ENCODE measurements at regions not wholly inside any gene's neighbourhood (a gene's known extent, or its start where the extent isn't known, plus 50 kb on each side); places are given as distances from the start of the nearest gene placed in this dataset.
A peak's percentile ranks its signal among the peaks of the same experiment; 100 is the strongest.

DNA sequence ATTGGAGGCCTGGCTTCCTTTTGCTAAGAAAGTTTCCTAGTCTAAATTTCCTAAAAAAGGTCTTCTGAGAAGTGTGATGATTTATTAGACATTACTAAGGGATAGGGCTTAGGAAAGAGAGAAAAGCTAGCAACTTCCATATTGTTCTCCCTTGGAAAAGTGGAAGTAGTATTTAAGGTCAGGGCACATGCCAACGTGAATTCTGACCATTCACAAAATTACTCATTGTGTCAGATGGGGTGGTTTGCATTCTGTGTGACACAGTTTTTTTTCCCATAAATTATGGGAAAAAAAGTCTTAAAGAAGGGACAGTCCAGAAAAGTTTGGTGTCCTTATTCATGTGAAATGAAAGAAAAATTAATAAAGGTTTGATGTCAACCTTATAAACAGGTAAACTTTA, 110.0 kb upstream of the ARRDC3 start:
- Histone ChIP-seq H2AK5ac (ENCODE audit: low read depth, low read length) (no peak overlapping the region), H2BK120ac (ENCODE audit: low read depth, low read length) (no peak overlapping the region), H3K27me3 (ENCODE audit: control insufficient read depth in 3 of 3, insufficient read depth in 3 of 3, low read depth in 1 of 3, low read length in 3 of 3) (no peaks in the 10 kb centered on the region), H3K9me3 (replicated peaks in 1 of 2; ENCODE audit: control insufficient read depth in 2 of 2, insufficient read depth in 1 of 2, low read depth in 1 of 2, low read length in 2 of 2) (no peaks in the 10 kb centered on the region), H3K4ac (ENCODE audit: low read length) (no peak overlapping the region), H3K9ac (ENCODE audit: low read depth, low read length, poor library complexity) (no peak overlapping the region), H2AFZ (ENCODE audit: low read length) (no peak overlapping the region), H3K79me1 (ENCODE audit: low read depth, low read length) (no peaks in the 10 kb centered on the region), H3K4me1 (ENCODE audit: control insufficient read depth in 2 of 2, insufficient read depth in 1 of 2, low read depth in 1 of 2, low read length in 2 of 2) (peaks cover 0 to 4% of the 10 kb centered on the region in 2 donors), H3K4me2 (ENCODE audit: insufficient read depth, low read length, poor library complexity, severe bottlenecking) (no peak overlapping the region), H2BK15ac (ENCODE audit: low read length) (no peak overlapping the region), H3K14ac (ENCODE audit: low read length) (no peak overlapping the region), H4K91ac (ENCODE audit: low read depth, low read length, poor library complexity) (no peak overlapping the region), H3K27ac (replicated peaks; ENCODE audit: low read length) (no peak overlapping the region), H4K8ac (ENCODE audit: low read depth, low read length) (no peak overlapping the region), H3K23ac (ENCODE audit: low read depth, low read length, poor library complexity) (no peak overlapping the region), H3K4me3 (ENCODE audit: low read length in 2 of 2) (no peak overlapping the region), H2BK12ac (ENCODE audit: low read length) (no peak overlapping the region), H2BK5ac (ENCODE audit: low read length) (no peak overlapping the region), H3K36me3 (replicated peaks in 1 of 2; ENCODE audit: control insufficient read depth in 2 of 2, insufficient read depth in 2 of 2, low read length in 2 of 2) (no peaks in the 10 kb centered on the region), H3K18ac (ENCODE audit: low read length) (no peak overlapping the region)
- no peak for DNase-seq (ENCODE audit: low spot score)
- no CpG with 5 or more reads among the region's 1 CpG for WGBS, 2 donors (ENCODE audit: extremely low coverage in 2 of 2, insufficient read length in 2 of 2, insufficient replicate concordance in 1 of 2)

DNA sequence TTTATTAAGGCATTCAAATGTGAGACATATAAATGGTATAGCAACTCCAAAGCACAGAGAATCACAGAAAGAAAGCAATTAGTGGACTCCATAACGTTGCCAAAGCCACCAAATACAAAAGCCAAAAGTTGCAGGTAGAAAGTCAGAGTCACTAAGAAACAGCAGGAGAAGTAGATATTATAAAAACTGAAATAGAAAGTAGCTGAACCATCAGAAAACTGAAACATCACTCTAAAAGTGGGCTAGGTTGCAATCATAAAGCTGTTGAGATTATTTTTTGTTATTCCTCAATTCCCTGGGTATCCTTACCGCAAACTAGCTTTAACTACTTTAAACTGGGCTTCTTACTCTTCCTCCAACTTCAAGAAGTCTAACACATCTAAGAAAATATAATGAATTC, 108.1 kb upstream of the ARRDC3 start:
- Histone ChIP-seq H3K4ac (ENCODE audit: low read length) (no peak overlapping the region), H3K4me3 (ENCODE audit: low read length in 2 of 2) (no peak overlapping the region), H4K8ac (ENCODE audit: low read depth, low read length) (no peak overlapping the region), H3K4me2 (ENCODE audit: insufficient read depth, low read length, poor library complexity, severe bottlenecking) (no peak overlapping the region), H3K9me3 (replicated peaks in 1 of 2; ENCODE audit: control insufficient read depth in 2 of 2, insufficient read depth in 1 of 2, low read depth in 1 of 2, low read length in 2 of 2) (no peaks in the 10 kb centered on the region), H2BK15ac (ENCODE audit: low read length) (no peak overlapping the region), H2AFZ (ENCODE audit: low read length) (no peak overlapping the region), H3K79me1 (ENCODE audit: low read depth, low read length) (no peaks in the 10 kb centered on the region), H3K18ac (ENCODE audit: low read length) (no peak overlapping the region), H3K27me3 (ENCODE audit: control insufficient read depth in 3 of 3, insufficient read depth in 3 of 3, low read depth in 1 of 3, low read length in 3 of 3) (no peaks in the 10 kb centered on the region), H2BK120ac (ENCODE audit: low read depth, low read length) (no peak overlapping the region), H2BK12ac (ENCODE audit: low read length) (no peak overlapping the region), H3K14ac (ENCODE audit: low read length) (no peak overlapping the region), H3K27ac (replicated peaks; ENCODE audit: low read length) (no peak overlapping the region), H4K91ac (ENCODE audit: low read depth, low read length, poor library complexity) (no peak overlapping the region), H3K36me3 (replicated peaks in 1 of 2; ENCODE audit: control insufficient read depth in 2 of 2, insufficient read depth in 2 of 2, low read length in 2 of 2) (no peaks in the 10 kb centered on the region), H3K23ac (ENCODE audit: low read depth, low read length, poor library complexity) (no peak overlapping the region), H2BK5ac (ENCODE audit: low read length) (no peak overlapping the region), H3K9ac (ENCODE audit: low read depth, low read length, poor library complexity) (no peak overlapping the region), H3K4me1 (ENCODE audit: control insufficient read depth in 2 of 2, insufficient read depth in 1 of 2, low read depth in 1 of 2, low read length in 2 of 2) (peaks cover 0 to 4% of the 10 kb centered on the region in 2 donors), H2AK5ac (ENCODE audit: low read depth, low read length) (no peak overlapping the region)
- WGBS, 2 donors (ENCODE audit: extremely low coverage in 2 of 2, insufficient read length in 2 of 2, insufficient replicate concordance in 1 of 2) = no CpG with 5 or more reads among the region's 2 CpGs
- no peak for DNase-seq (ENCODE audit: low spot score)

DNA sequence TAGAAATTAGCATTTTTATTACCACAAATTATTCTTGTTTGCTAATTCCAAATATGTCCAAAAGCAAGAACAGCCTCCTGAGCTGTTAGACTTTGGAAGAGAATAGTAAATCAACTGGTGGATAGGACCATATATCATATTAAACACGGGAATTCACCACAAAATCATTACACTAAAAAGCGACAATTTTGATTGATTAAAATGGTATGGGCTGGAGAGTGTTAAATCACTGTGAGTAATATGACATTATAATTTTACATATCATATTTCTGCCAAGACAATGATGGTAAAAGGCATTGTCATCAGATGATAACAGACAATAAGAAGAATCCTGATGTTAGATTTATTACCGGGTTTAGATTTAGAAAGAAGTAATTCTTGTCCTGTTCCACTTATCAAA, 107.2 kb upstream of the ARRDC3 start:
- WGBS, 2 donors (ENCODE audit: extremely low coverage in 2 of 2, insufficient read length in 2 of 2, insufficient replicate concordance in 1 of 2) = no CpG with 5 or more reads among the region's 3 CpGs
- H2AFZ ChIP-seq (ENCODE audit: low read length) = no peak overlapping the region
- H4K91ac ChIP-seq (ENCODE audit: low read depth, low read length, poor library complexity) = no peak overlapping the region
- H2BK120ac ChIP-seq (ENCODE audit: low read depth, low read length) = no peak overlapping the region
- H3K36me3 ChIP-seq (replicated peaks in 1 of 2; ENCODE audit: control insufficient read depth in 2 of 2, insufficient read depth in 2 of 2, low read length in 2 of 2) = no peaks in the 10 kb centered on the region
- peaks cover 0 to 2% of the 10 kb centered on the region in 2 donors for H3K4me1 ChIP-seq (ENCODE audit: control insufficient read depth in 2 of 2, insufficient read depth in 1 of 2, low read depth in 1 of 2, low read length in 2 of 2)
- H3K14ac ChIP-seq (ENCODE audit: low read length) = no peak overlapping the region
- no peak overlapping the region for H3K18ac ChIP-seq (ENCODE audit: low read length)
- no peak overlapping the region for H2BK5ac ChIP-seq (ENCODE audit: low read length)
- H3K4ac ChIP-seq (ENCODE audit: low read length) = no peak overlapping the region
- no peak overlapping the region for H3K4me3 ChIP-seq (ENCODE audit: low read length in 2 of 2)
- no peaks in the 10 kb centered on the region for H3K27me3 ChIP-seq (ENCODE audit: control insufficient read depth in 3 of 3, insufficient read depth in 3 of 3, low read depth in 1 of 3, low read length in 3 of 3)
- no peak for DNase-seq (ENCODE audit: low spot score)
- no peaks in the 10 kb centered on the region for H3K9me3 ChIP-seq (replicated peaks in 1 of 2; ENCODE audit: control insufficient read depth in 2 of 2, insufficient read depth in 1 of 2, low read depth in 1 of 2, low read length in 2 of 2)
- H2BK12ac ChIP-seq (ENCODE audit: low read length) = no peak overlapping the region
- no peak overlapping the region for H3K4me2 ChIP-seq (ENCODE audit: insufficient read depth, low read length, poor library complexity, severe bottlenecking)
- no peak overlapping the region for H4K8ac ChIP-seq (ENCODE audit: low read depth, low read length)
- no peaks in the 10 kb centered on the region for H3K79me1 ChIP-seq (ENCODE audit: low read depth, low read length)
- no peak overlapping the region for H3K23ac ChIP-seq (ENCODE audit: low read depth, low read length, poor library complexity)
- H2AK5ac ChIP-seq (ENCODE audit: low read depth, low read length) = no peak overlapping the region
- no peak overlapping the region for H3K27ac ChIP-seq (replicated peaks; ENCODE audit: low read length)
- H2BK15ac ChIP-seq (ENCODE audit: low read length) = no peak overlapping the region
- no peak overlapping the region for H3K9ac ChIP-seq (ENCODE audit: low read depth, low read length, poor library complexity)

DNA sequence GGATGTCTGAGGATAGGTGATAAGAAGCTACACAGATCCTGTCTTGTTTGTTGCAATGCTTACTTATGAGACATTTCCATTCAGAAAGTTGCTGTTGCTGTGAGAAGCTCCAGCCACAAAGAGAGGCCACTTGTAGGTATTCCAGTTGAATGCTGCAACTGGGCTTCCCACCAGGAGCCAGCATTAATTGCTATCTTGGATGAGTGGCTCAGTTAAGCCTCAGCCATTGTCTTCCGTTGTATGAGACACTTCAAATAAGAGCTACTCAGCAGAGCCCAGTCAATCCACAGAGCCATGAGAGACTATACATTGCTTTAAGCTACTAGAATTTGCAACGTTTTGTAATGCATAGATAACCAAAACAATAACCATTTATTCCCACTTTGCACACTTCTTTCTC, 104.3 kb upstream of the ARRDC3 start:
- Histone ChIP-seq H2AK5ac (ENCODE audit: low read depth, low read length) (no peak overlapping the region), H3K9ac (ENCODE audit: low read depth, low read length, poor library complexity) (no peak overlapping the region), H3K4ac (ENCODE audit: low read length) (no peak overlapping the region), H3K18ac (ENCODE audit: low read length) (no peak overlapping the region), H3K36me3 (replicated peaks in 1 of 2; ENCODE audit: control insufficient read depth in 2 of 2, insufficient read depth in 2 of 2, low read length in 2 of 2) (no peaks in the 10 kb centered on the region), H2BK15ac (ENCODE audit: low read length) (no peak overlapping the region), H3K27me3 (ENCODE audit: control insufficient read depth in 3 of 3, insufficient read depth in 3 of 3, low read depth in 1 of 3, low read length in 3 of 3) (no peaks in the 10 kb centered on the region), H3K4me1 (ENCODE audit: control insufficient read depth in 2 of 2, insufficient read depth in 1 of 2, low read depth in 1 of 2, low read length in 2 of 2) (no peaks in the 10 kb centered on the region), H4K91ac (ENCODE audit: low read depth, low read length, poor library complexity) (no peak overlapping the region), H3K9me3 (replicated peaks in 1 of 2; ENCODE audit: control insufficient read depth in 2 of 2, insufficient read depth in 1 of 2, low read depth in 1 of 2, low read length in 2 of 2) (no peaks in the 10 kb centered on the region), H3K14ac (ENCODE audit: low read length) (no peak overlapping the region), H3K4me3 (ENCODE audit: low read length in 2 of 2) (no peak overlapping the region), H3K23ac (ENCODE audit: low read depth, low read length, poor library complexity) (no peak overlapping the region), H2AFZ (ENCODE audit: low read length) (no peak overlapping the region), H2BK5ac (ENCODE audit: low read length) (no peak overlapping the region), H2BK120ac (ENCODE audit: low read depth, low read length) (no peak overlapping the region), H3K4me2 (ENCODE audit: insufficient read depth, low read length, poor library complexity, severe bottlenecking) (no peak overlapping the region), H4K8ac (ENCODE audit: low read depth, low read length) (no peak overlapping the region), H3K27ac (replicated peaks; ENCODE audit: low read length) (peak overlapping the region; percentile 24), H3K79me1 (ENCODE audit: low read depth, low read length) (no peaks in the 10 kb centered on the region), H2BK12ac (ENCODE audit: low read length) (no peak overlapping the region)
- DNase-seq (ENCODE audit: low spot score) = peak; percentile 38
- WGBS, 2 donors (ENCODE audit: extremely low coverage in 2 of 2, insufficient read length in 2 of 2, insufficient replicate concordance in 1 of 2) = no CpG with 5 or more reads among the region's 2 CpGs

Data from neuronal stem cell (in vitro differentiated cells).